Endothelial cell of umbilical vein (primary cell): ENCODE measurements at regions not wholly inside any gene's neighbourhood (a gene's known extent, or its start where the extent isn't known, plus 50 kb on each side); places are given as distances from the start of the nearest gene placed in this dataset.

ENCODE experiments used
- BruUV-seq: library from RNA; stranded (reverse); fragments of 400-500 nt; replicated peaks from 2 replicates; lab custom pipeline; 2021; lab: Mats Ljungman, UMichigan
- CTCF ChIA-PET: fragments of 300-600, 350-600 bp; sonication (Branson Sonifier 250); formaldehyde crosslinking; loops from one replicate; lab custom pipeline; 2021; ENCODE audit warnings: antibody characterized with exemption, inconsistent platforms; lab: Charles Lee
- POLR2A ChIA-PET: fragments of 300-600, 350-600 bp; sonication (Branson Sonifier 250); formaldehyde crosslinking; loops from one replicate; lab custom pipeline; 2021; ENCODE audit warnings: antibody characterized with exemption, inconsistent platforms; lab: Charles Lee
- DNase-seq: peaks from one replicate; pipeline ENCODE4 v3.0.0-alpha.2; 2011; ENCODE audit warnings: low read depth, low spot score
- FAIRE-seq: peaks from 2 replicates; lab custom pipeline; 2011; peaks lifted over from hg19 to GRCh38; lab: Jason Lieb, UNC
- H2AFZ ChIP-seq: 2 replicates; pipeline ENCODE4 v1.6.0; 2012; ENCODE audit warnings: low read depth, low read length, control low read depth, inconsistent platforms
- H3K27ac ChIP-seq: 2 replicates; pipeline ENCODE4 v1.5.1; 2011; ENCODE audit warnings: low read depth, mild to moderate bottlenecking, control low read depth, low read length, moderate library complexity; ENCODE audit not compliant: insufficient read depth
- H3K27me3 ChIP-seq, 2 experiments: 2 replicates each; pipeline versions ENCODE4 v1.6.0 to v1.6.1; 2011; ENCODE audit warnings: low read length in 2 of 2, mixed read lengths in 1 of 2; ENCODE audit not compliant: control insufficient read depth in 2 of 2, insufficient read depth in 2 of 2
- H3K36me3 ChIP-seq, 2 experiments: 2 replicates in 1 of 2; 3 replicates in 1 of 2; pipeline ENCODE4 v1.5.1; 2011; ENCODE audit warnings: low read length in 2 of 2, mild to moderate bottlenecking in 1 of 2, moderate library complexity in 1 of 2; ENCODE audit not compliant: control insufficient read depth in 2 of 2, insufficient read depth in 2 of 2; ENCODE audit errors: extremely low read depth in 1 of 2
- H3K4me1 ChIP-seq: 3 replicates; pipeline ENCODE4 v1.5.1; 2011; ENCODE audit warnings: mild to moderate bottlenecking, low read length; ENCODE audit not compliant: control insufficient read depth, insufficient read depth; ENCODE audit errors: extremely low read depth
- H3K4me2 ChIP-seq: 2 replicates; pipeline ENCODE4 v1.6.1; 2011; ENCODE audit warnings: low read length, control low read depth, mixed read lengths; ENCODE audit not compliant: insufficient read depth
- H3K4me3 ChIP-seq, 3 experiments: fragments of 200-600 bp in 1 of 3; sonication (generic), shearing (Covaris generic) in 1 of 3; replicated peaks in 1 of 3; 2 replicates each; pipeline ENCODE4 v1.5.1; 2011 to 2016; ENCODE audit warnings: control low read depth in 3 of 3, low read length in 3 of 3, mild to moderate bottlenecking in 2 of 3, inconsistent platforms in 1 of 3, low read depth in 1 of 3, moderate library complexity in 1 of 3; ENCODE audit not compliant: insufficient read depth in 1 of 3
- H3K79me2 ChIP-seq: 2 replicates; pipeline ENCODE4 v1.6.0; 2012; ENCODE audit warnings: low read length, inconsistent platforms; ENCODE audit not compliant: control insufficient read depth, insufficient read depth
- H3K9ac ChIP-seq: replicated peaks from 2 replicates; pipeline ENCODE3; 2011; ENCODE audit warnings: low read length, control low read depth; ENCODE audit not compliant: insufficient read depth; ENCODE audit errors: extremely low read depth
- H3K9me1 ChIP-seq: replicated peaks from 3 replicates; pipeline ENCODE4 v1.6.0; 2011; ENCODE audit warnings: mild to moderate bottlenecking, low read length; ENCODE audit not compliant: control insufficient read depth, insufficient read depth; ENCODE audit errors: extremely low read depth
- H3K9me3 ChIP-seq: replicated peaks from 2 replicates; pipeline ENCODE4 v1.5.1; 2012; ENCODE audit warnings: low read length, inconsistent platforms; ENCODE audit not compliant: control insufficient read depth, insufficient read depth
- H4K20me1 ChIP-seq: replicated peaks from 2 replicates; pipeline ENCODE3; 2011; ENCODE audit warnings: mild to moderate bottlenecking, low read length; ENCODE audit not compliant: control insufficient read depth, insufficient read depth; ENCODE audit errors: extremely low read depth
- EZH2 ChIP-seq: IDR thresholded peaks from 2 replicates; pipeline ENCODE4 v1.6.1; 2012; ENCODE audit warnings: borderline replicate concordance, low read depth, mild to moderate bottlenecking, moderate library complexity, low read length, inconsistent platforms; ENCODE audit not compliant: severe bottlenecking
- GATA2 ChIP-seq: IDR thresholded peaks from 2 replicates; pipeline ENCODE4 v1.7.0; 2011; ENCODE audit warnings: low read depth, mild to moderate bottlenecking, moderate library complexity, mixed read lengths, low read length; ENCODE audit not compliant: insufficient read length, insufficient read depth
- MYC ChIP-seq: IDR thresholded peaks from one replicate; pipeline ENCODE4 v1.6.1; 2011; ENCODE audit warnings: mild to moderate bottlenecking, low read depth, low read length
- POLR2A ChIP-seq: IDR thresholded peaks from 2 replicates; pipeline ENCODE4 v1.6.1; 2012; ENCODE audit warnings: low read depth, mild to moderate bottlenecking, control low read depth, low read length
- POLR2AphosphoS5 ChIP-seq: IDR thresholded peaks from 2 replicates; pipeline ENCODE4 v1.6.1; 2012; ENCODE audit warnings: low read depth, mild to moderate bottlenecking, control low read depth, low read length, moderate library complexity; ENCODE audit not compliant: insufficient read depth
- dilution Hi-C: fragments of 300-500 bp; cut with MboI; formaldehyde crosslinking; loops from one replicate; pipeline ENCODE4 v1.15.0; 2019; ENCODE audit warnings: low sequenced_read_pairs; ENCODE audit not compliant: extremely low pct_ligation_motif_present
- intact Hi-C: fragments of 100-400 bp; cut with micrococcal nuclease; formaldehyde crosslinking; loops from one replicate; pipeline ENCODE4 v1.10.0; 2022
- TF ChIP-seq, protein P1 (sequence below), 2 donors: IDR thresholded peaks; 1 replicate in 1 of 2; 2 replicates in 1 of 2; pipeline ENCODE4 v1.5.1; 2011; ENCODE audit warnings: low read length in 2 of 2, mild to moderate bottlenecking in 2 of 2, moderate library complexity in 2 of 2, control low read depth in 1 of 2, inconsistent platforms in 1 of 2, low read depth in 1 of 2; ENCODE audit not compliant: insufficient read depth in 1 of 2; ENCODE audit errors: extremely low read depth in 1 of 2

DNA sequence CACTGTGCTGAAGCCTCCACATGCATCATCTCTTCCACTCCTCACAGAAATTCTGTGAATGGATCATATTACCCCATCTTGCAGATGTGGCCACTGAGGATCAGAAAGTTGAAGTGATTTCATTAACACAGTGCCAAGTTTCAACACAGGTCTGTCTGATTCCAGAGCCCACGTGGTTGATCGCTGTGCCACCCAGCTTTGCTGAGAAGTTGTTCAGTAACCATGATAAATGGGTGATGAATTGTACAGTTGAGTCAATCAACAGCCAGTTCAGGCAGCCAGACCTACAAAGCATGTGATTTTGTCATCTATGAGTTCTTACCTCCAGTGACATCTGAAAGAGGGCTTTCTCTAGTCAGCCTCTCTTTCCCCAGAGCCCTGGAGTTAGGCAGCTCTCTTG is 61.8 kb upstream of the GRHL3 start:
- no TSS peak for BruUV-seq
- FAIRE-seq = no peak
- Histone ChIP-seq H3K9me3 (no peaks in the 10 kb centered on the region), H3K9me1 (no peaks in the 10 kb centered on the region), H4K20me1 (no peaks in the 10 kb centered on the region), H3K4me3 (no peak overlapping the region), H3K79me2 (no peaks in the 10 kb centered on the region), H3K27ac (no peak overlapping the region), H3K36me3 (no peaks in the 10 kb centered on the region), H3K4me1 (no peaks in the 10 kb centered on the region), H3K27me3 (peaks cover 3 to 6% of the 10 kb centered on the region in 2 experiments), H3K4me2 (no peak overlapping the region), H2AFZ (no peak overlapping the region), H3K9ac (no peak overlapping the region)
- dilution Hi-C loops (no loop called here), intact Hi-C loops (no loop called here)
- no peak for DNase-seq
- ChIA-PET CTCF (no interaction called here), POLR2A (no interaction called here)
- TF ChIP-seq GATA2 (no peak), MYC (no peak), EZH2 (no peak), POLR2A (no peak)
- TF ChIP-seq, protein P1, sequence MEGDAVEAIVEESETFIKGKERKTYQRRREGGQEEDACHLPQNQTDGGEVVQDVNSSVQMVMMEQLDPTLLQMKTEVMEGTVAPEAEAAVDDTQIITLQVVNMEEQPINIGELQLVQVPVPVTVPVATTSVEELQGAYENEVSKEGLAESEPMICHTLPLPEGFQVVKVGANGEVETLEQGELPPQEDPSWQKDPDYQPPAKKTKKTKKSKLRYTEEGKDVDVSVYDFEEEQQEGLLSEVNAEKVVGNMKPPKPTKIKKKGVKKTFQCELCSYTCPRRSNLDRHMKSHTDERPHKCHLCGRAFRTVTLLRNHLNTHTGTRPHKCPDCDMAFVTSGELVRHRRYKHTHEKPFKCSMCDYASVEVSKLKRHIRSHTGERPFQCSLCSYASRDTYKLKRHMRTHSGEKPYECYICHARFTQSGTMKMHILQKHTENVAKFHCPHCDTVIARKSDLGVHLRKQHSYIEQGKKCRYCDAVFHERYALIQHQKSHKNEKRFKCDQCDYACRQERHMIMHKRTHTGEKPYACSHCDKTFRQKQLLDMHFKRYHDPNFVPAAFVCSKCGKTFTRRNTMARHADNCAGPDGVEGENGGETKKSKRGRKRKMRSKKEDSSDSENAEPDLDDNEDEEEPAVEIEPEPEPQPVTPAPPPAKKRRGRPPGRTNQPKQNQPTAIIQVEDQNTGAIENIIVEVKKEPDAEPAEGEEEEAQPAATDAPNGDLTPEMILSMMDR (IDR thresholded peaks at IDR 0.05; ENCODE audit: extremely low read depth in 1 of 2, insufficient read depth in 1 of 2, low read depth in 1 of 2, low read length in 2 of 2) = no peak

DNA sequence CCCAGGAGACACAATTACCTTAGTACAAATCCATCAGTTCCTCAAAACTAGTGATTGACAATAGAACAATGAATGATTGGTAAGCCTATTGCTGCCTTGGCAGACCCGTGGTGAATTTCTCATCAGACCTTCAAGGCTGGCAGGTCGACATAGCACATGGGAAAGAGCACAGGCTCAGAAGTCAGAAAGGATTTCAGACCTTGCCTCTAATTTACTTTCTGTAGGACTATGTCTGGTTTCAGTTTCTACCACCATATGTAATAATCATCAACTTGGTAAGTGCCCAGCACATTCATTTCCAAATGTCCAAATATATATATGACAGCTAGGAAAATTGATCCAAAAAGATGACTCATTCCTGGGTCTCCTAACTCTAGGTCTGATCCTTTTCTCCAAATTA is 62.5 kb upstream of the GRHL3 start:
- Histone ChIP-seq H3K36me3 (no peaks in the 10 kb centered on the region), H3K27me3 (peaks cover 3 to 6% of the 10 kb centered on the region in 2 experiments), H3K4me3 (no peak overlapping the region), H3K27ac (no peak overlapping the region), H3K9me3 (no peaks in the 10 kb centered on the region), H3K9ac (no peak overlapping the region), H3K9me1 (no peaks in the 10 kb centered on the region), H3K79me2 (no peaks in the 10 kb centered on the region), H4K20me1 (no peaks in the 10 kb centered on the region), H2AFZ (no peak overlapping the region), H3K4me2 (no peak overlapping the region), H3K4me1 (no peaks in the 10 kb centered on the region)
- intact Hi-C loops (no loop called here), dilution Hi-C loops (no loop called here)
- ChIA-PET CTCF (no interaction called here), POLR2A (no interaction called here)
- FAIRE-seq (no peak), DNase-seq (no peak)
- TF ChIP-seq MYC (no peak), GATA2 (no peak), EZH2 (no peak), POLR2AphosphoS5 (no peak)
- no TSS peak for BruUV-seq
